ENCODE measurements at regions not wholly inside any gene's neighbourhood (a gene's known extent, or its start where the extent isn't known, plus 50 kb on each side); places are given as distances from the start of the nearest gene placed in this dataset.

GRCh38 chr1:234884006-234884405 is 244.6 kb downstream of the TOMM20 start:
- TF ChIP-seq CTCF (IDR thresholded peaks at IDR 0.05; ENCODE audit: control insufficient read depth, insufficient read depth, low read depth, low read length, missing control alignments): no peak
- DNase-seq (ENCODE audit: low read depth): no peak
- no peak overlapping the region for H3K4me3 ChIP-seq (ENCODE audit: control insufficient read depth, low read depth, low read length)

- no peak for TF ChIP-seq CTCF (IDR thresholded peaks at IDR 0.05; ENCODE audit: control insufficient read depth, insufficient read depth, low read depth, low read length, missing control alignments)
- DNase-seq (ENCODE audit: low read depth): no peak
- no peak overlapping the region for H3K4me3 ChIP-seq (ENCODE audit: control insufficient read depth, low read depth, low read length)
Observed at GRCh38 chr1:234882898-234883297, 245.7 kb downstream of the TOMM20 start.

GRCh38 chr1:234881893-234882771 is 246.5 kb downstream of the TOMM20 start:
- DNase-seq (ENCODE audit: low read depth): no peak
- no peak for TF ChIP-seq CTCF (IDR thresholded peaks at IDR 0.05; ENCODE audit: control insufficient read depth, insufficient read depth, low read depth, low read length, missing control alignments)

GRCh38 chr1:234879147-234880080 is 249.2 kb downstream of the TOMM20 start:
- H3K4me3 ChIP-seq (ENCODE audit: control insufficient read depth, low read depth, low read length): no peak overlapping the region
- no peak for DNase-seq (ENCODE audit: low read depth)
- no peak for TF ChIP-seq CTCF (IDR thresholded peaks at IDR 0.05; ENCODE audit: control insufficient read depth, insufficient read depth, low read depth, low read length, missing control alignments)

More at GRCh38 chr1:234881893-234882771, 246.5 kb downstream of the TOMM20 start:
- no peak overlapping the region for H3K4me3 ChIP-seq (ENCODE audit: control insufficient read depth, low read depth, low read length)

- H3K4me3 ChIP-seq (ENCODE audit: control insufficient read depth, low read depth, low read length): no peak overlapping the region
- no peak for TF ChIP-seq CTCF (IDR thresholded peaks at IDR 0.05; ENCODE audit: control insufficient read depth, insufficient read depth, low read depth, low read length, missing control alignments)
- no peak for DNase-seq (ENCODE audit: low read depth)
Observed at GRCh38 chr1:234878288-234878687, 250.3 kb downstream of the TOMM20 start.

- no peak for DNase-seq (ENCODE audit: low read depth)
- H3K4me3 ChIP-seq (ENCODE audit: control insufficient read depth, low read depth, low read length): no peak overlapping the region
- no peak for TF ChIP-seq CTCF (IDR thresholded peaks at IDR 0.05; ENCODE audit: control insufficient read depth, insufficient read depth, low read depth, low read length, missing control alignments)
Observed at GRCh38 chr1:234877761-234878160, 250.9 kb downstream of the TOMM20 start.
